Astrocyte (in vitro differentiated cells and primary cell): ENCODE measurements at regions not wholly inside any gene's neighbourhood (a gene's known extent, or its start where the extent isn't known, plus 50 kb on each side); places are given as distances from the start of the nearest gene placed in this dataset.
A peak's percentile ranks its signal among the peaks of the same experiment; 100 is the strongest.

Experiments
- DNase-seq: peaks from one replicate; pipeline ENCODE4 v3.0.0-alpha.2; 2010; ENCODE audit warnings: low read depth
- FAIRE-seq: peaks from 2 replicates; lab custom pipeline; 2011; peaks lifted over from hg19 to GRCh38; lab: Jason Lieb, UNC
- H2AFZ ChIP-seq: 2 replicates; pipeline ENCODE4 v1.6.0; 2012; ENCODE audit warnings: low read depth, low read length, inconsistent platforms
- H3K27ac ChIP-seq: 2 replicates; pipeline ENCODE4 v1.5.1; 2011; ENCODE audit warnings: low read depth, low read length, inconsistent platforms
- H3K27me3 ChIP-seq: 2 replicates; pipeline ENCODE4 v1.6.0; 2011; ENCODE audit warnings: low read length, inconsistent platforms; ENCODE audit not compliant: insufficient read depth
- H3K36me3 ChIP-seq: 2 replicates; pipeline ENCODE4 v1.5.1; 2011; ENCODE audit warnings: low read length, inconsistent platforms; ENCODE audit not compliant: insufficient read depth
- H3K4me1 ChIP-seq: 2 replicates; pipeline ENCODE4 v1.5.1; 2011; ENCODE audit warnings: low read length, inconsistent platforms; ENCODE audit not compliant: insufficient read depth
- H3K4me2 ChIP-seq: 2 replicates; pipeline ENCODE4 v1.6.0; 2012; ENCODE audit warnings: low read length, inconsistent platforms
- H3K4me3 ChIP-seq: 2 replicates; pipeline ENCODE4 v1.5.1; 2011; ENCODE audit warnings: low read depth, mild to moderate bottlenecking, low read length, inconsistent platforms; ENCODE audit not compliant: insufficient read depth
- H3K79me2 ChIP-seq: 2 replicates; pipeline ENCODE4 v1.6.0; 2012; ENCODE audit warnings: mild to moderate bottlenecking, low read length, inconsistent platforms; ENCODE audit not compliant: insufficient read depth
- H3K9ac ChIP-seq: 2 replicates; pipeline ENCODE4 v1.6.0; 2012; ENCODE audit warnings: mild to moderate bottlenecking, low read length, inconsistent platforms
- H3K9me3 ChIP-seq: 2 replicates; pipeline ENCODE4 v1.5.1; 2012; ENCODE audit warnings: low read depth, mild to moderate bottlenecking, low read length, inconsistent platforms; ENCODE audit not compliant: insufficient read depth
- H4K20me1 ChIP-seq: 2 replicates; pipeline ENCODE4 v1.6.0; 2012; ENCODE audit warnings: low read length, inconsistent platforms; ENCODE audit not compliant: insufficient read depth
- H3K27ac Mint-ChIP-seq: one replicate; pipeline ENCODE4 v1.8.0; 2021; ENCODE audit warnings: mild to moderate bottlenecking, mixed read lengths; ENCODE audit not compliant: unreplicated experiment
- H3K27me3 Mint-ChIP-seq: one replicate; pipeline ENCODE4 v1.8.0; 2021; ENCODE audit warnings: low read depth, mixed read lengths; ENCODE audit not compliant: unreplicated experiment
- H3K36me3 Mint-ChIP-seq: one replicate; pipeline ENCODE4 v1.8.0; 2021; ENCODE audit warnings: low read depth, mixed read lengths; ENCODE audit not compliant: unreplicated experiment
- H3K4me1 Mint-ChIP-seq: one replicate; pipeline ENCODE4 v1.8.0; 2021; ENCODE audit warnings: low read depth, mixed read lengths; ENCODE audit not compliant: unreplicated experiment
- H3K4me3 Mint-ChIP-seq: one replicate; pipeline ENCODE4 v1.8.0; 2021; ENCODE audit warnings: mild to moderate bottlenecking, moderate library complexity, mixed read lengths; ENCODE audit not compliant: unreplicated experiment
- H3K9me3 Mint-ChIP-seq: one replicate; pipeline ENCODE4 v1.8.0; 2021; ENCODE audit warnings: mild to moderate bottlenecking, mixed read lengths; ENCODE audit not compliant: unreplicated experiment
- EZH2 ChIP-seq: IDR thresholded peaks from 2 replicates; pipeline ENCODE4 v1.6.1; 2012; ENCODE audit warnings: mild to moderate bottlenecking, low read length, inconsistent platforms; ENCODE audit not compliant: insufficient read depth
- TF ChIP-seq, protein P1 (sequence below): IDR thresholded peaks from 2 replicates; pipeline ENCODE4 v1.5.1; 2011; ENCODE audit warnings: low read depth, mild to moderate bottlenecking, inconsistent platforms, low read length, moderate library complexity; ENCODE audit not compliant: insufficient read depth

DNA sequence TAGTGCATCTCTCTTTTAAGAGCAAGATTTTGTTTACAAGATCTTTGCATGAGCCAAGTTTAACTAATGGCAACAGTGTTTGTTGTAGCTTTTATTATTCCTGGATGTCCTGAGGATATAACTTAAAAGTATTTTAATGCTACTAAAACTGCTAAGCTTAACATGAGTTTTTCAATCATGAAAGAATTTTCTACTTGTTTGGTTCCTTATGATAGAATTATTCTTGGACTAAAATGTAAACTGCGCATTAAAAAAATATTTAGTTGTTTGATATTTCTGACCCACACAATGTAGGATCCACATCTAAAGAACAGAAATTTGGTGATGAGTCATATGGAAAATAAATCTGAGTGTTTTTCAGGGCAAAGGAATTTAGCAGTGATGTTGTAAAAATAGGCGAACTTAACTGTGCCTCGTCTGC is 70.8 kb downstream of the RAP2B start:
- Histone ChIP-seq H3K4me2 (peak overlapping the region; percentile 47), H3K79me2 (no peaks in the 10 kb centered on the region), H3K9ac (no peak overlapping the region), H3K36me3 (no peaks in the 10 kb centered on the region), H3K4me3 (no peak overlapping the region), H4K20me1 (no peaks in the 10 kb centered on the region), H3K4me1 (peaks cover 16% of the 10 kb centered on the region), H3K27me3 (no peaks in the 10 kb centered on the region), H2AFZ (no peak overlapping the region), H3K27ac (peak overlapping the region; percentile 70), H3K9me3 (no peaks in the 10 kb centered on the region)
- Mint-ChIP-seq H3K9me3 (no peaks in the 10 kb centered on the region), H3K27me3 (no peaks in the 10 kb centered on the region), H3K4me3 (no peak overlapping the region), H3K27ac (peak overlapping the region; percentile 80), H3K4me1 (peaks cover 19% of the 10 kb centered on the region), H3K36me3 (no peaks in the 10 kb centered on the region)
- DNase-seq (peak; percentile 78), FAIRE-seq (no peak)
- TF ChIP-seq, protein P1, sequence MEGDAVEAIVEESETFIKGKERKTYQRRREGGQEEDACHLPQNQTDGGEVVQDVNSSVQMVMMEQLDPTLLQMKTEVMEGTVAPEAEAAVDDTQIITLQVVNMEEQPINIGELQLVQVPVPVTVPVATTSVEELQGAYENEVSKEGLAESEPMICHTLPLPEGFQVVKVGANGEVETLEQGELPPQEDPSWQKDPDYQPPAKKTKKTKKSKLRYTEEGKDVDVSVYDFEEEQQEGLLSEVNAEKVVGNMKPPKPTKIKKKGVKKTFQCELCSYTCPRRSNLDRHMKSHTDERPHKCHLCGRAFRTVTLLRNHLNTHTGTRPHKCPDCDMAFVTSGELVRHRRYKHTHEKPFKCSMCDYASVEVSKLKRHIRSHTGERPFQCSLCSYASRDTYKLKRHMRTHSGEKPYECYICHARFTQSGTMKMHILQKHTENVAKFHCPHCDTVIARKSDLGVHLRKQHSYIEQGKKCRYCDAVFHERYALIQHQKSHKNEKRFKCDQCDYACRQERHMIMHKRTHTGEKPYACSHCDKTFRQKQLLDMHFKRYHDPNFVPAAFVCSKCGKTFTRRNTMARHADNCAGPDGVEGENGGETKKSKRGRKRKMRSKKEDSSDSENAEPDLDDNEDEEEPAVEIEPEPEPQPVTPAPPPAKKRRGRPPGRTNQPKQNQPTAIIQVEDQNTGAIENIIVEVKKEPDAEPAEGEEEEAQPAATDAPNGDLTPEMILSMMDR: no peak
- no peak for TF ChIP-seq EZH2

DNA sequence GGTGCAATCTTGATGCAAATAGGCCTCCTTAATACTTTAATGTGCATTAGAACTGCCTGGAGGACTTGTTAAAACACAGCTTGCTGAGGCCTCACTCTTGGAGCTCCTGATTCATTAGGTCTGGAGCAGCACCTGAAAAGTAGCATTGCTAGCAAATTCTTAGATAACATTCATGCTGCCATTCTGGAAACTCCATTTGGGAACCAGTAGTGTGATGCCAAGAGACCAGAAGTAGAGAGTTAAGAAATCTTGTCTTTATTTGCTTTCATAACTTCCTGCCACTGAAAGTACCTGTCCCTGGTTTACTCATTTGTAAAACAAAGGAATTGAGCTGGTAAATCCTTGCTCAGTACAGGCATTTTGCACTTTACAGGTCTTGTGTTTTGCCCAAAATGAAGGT is 72.0 kb downstream of the RAP2B start:
- H3K27me3 Mint-ChIP-seq: no peaks in the 10 kb centered on the region
- no peaks in the 10 kb centered on the region for H3K36me3 ChIP-seq
- H3K9ac ChIP-seq: no peak overlapping the region
- H3K4me3 ChIP-seq: no peak overlapping the region
- DNase-seq: no peak
- TF ChIP-seq EZH2: no peak
- TF ChIP-seq, protein P1: no peak
- H3K27me3 ChIP-seq: no peaks in the 10 kb centered on the region
- H4K20me1 ChIP-seq: no peaks in the 10 kb centered on the region
- no peak overlapping the region for H3K4me3 Mint-ChIP-seq
- no peaks in the 10 kb centered on the region for H3K9me3 Mint-ChIP-seq
- peaks cover 19% of the 10 kb centered on the region for H3K4me1 Mint-ChIP-seq
- no peak overlapping the region for H3K4me2 ChIP-seq
- H2AFZ ChIP-seq: no peak overlapping the region
- no peak for FAIRE-seq
- no peaks in the 10 kb centered on the region for H3K36me3 Mint-ChIP-seq
- no peaks in the 10 kb centered on the region for H3K79me2 ChIP-seq
- H3K4me1 ChIP-seq: peaks cover 16% of the 10 kb centered on the region
- H3K27ac Mint-ChIP-seq: no peak overlapping the region
- no peaks in the 10 kb centered on the region for H3K9me3 ChIP-seq
- H3K27ac ChIP-seq: no peak overlapping the region

DNA sequence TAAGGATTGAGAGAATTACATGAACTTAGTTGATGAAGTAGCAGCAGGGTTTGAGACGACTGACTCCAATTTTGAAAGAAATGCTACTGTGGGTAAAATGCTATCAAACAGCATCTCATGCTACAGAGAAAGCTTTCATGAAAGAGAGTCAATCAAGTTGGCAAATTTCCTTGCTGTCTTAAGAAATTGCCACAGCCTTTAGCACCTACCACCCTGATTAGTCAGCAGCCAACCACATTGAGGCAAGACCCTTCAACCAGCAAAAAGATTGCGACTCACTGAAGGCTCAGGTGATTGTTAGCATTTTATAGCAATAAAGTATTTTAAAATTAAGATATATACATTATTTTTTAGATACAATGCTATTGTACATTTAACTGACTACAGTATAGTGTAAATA is 80.9 kb downstream of the RAP2B start:
- H3K27ac ChIP-seq: no peak overlapping the region
- no peaks in the 10 kb centered on the region for H3K27me3 ChIP-seq
- no peaks in the 10 kb centered on the region for H3K36me3 ChIP-seq
- H3K9me3 ChIP-seq: peaks cover 2% of the 10 kb centered on the region
- DNase-seq (no peak), FAIRE-seq (no peak)
- H3K9ac ChIP-seq: no peak overlapping the region
- no peaks in the 10 kb centered on the region for H3K4me1 ChIP-seq
- no peak overlapping the region for H3K27ac Mint-ChIP-seq
- no peaks in the 10 kb centered on the region for H3K36me3 Mint-ChIP-seq
- no peak overlapping the region for H3K4me2 ChIP-seq
- no peak overlapping the region for H3K4me3 Mint-ChIP-seq
- no peak overlapping the region for H3K4me3 ChIP-seq
- no peaks in the 10 kb centered on the region for H3K27me3 Mint-ChIP-seq
- no peaks in the 10 kb centered on the region for H3K79me2 ChIP-seq
- no peak overlapping the region for H2AFZ ChIP-seq
- no peak for TF ChIP-seq EZH2
- TF ChIP-seq, protein P1: no peak
- H3K9me3 Mint-ChIP-seq: peaks cover 9% of the 10 kb centered on the region
- peaks cover 19% of the 10 kb centered on the region for H3K4me1 Mint-ChIP-seq
- H4K20me1 ChIP-seq: no peaks in the 10 kb centered on the region
